Suprapubic skin (tissue), 4 donors: ENCODE measurements at regions not wholly inside any gene's neighbourhood (a gene's known extent, or its start where the extent isn't known, plus 50 kb on each side); places are given as distances from the start of the nearest gene placed in this dataset.

Experiments
- CTCF ChIP-seq, 2 donors: fragments of 200-600 bp in 1 of 2; fragments of 450-650 bp in 1 of 2; sonication (generic) in 1 of 2; IDR thresholded peaks; one replicate each; pipeline ENCODE4 v1.5.1; 2016 to 2019; ENCODE audit warnings: antibody characterized with exemption in 2 of 2, mild to moderate bottlenecking in 1 of 2, moderate library complexity in 1 of 2
- EP300 ChIP-seq: sonication (generic); formaldehyde crosslinking; IDR thresholded peaks from one replicate; pipeline ENCODE4 v1.6.1; 2017; ENCODE audit warnings: antibody characterized with exemption
- POLR2A ChIP-seq, 2 donors: fragments of 450-650 bp; IDR thresholded peaks; one replicate each; pipeline ENCODE4 v1.6.1; 2017; ENCODE audit warnings: antibody characterized with exemption in 2 of 2, mild to moderate bottlenecking in 2 of 2, moderate library complexity in 2 of 2
- POLR2AphosphoS5 ChIP-seq, 3 donors: sonication (generic); formaldehyde crosslinking; IDR thresholded peaks; one replicate each; pipeline ENCODE4 v1.6.1; 2017; ENCODE audit warnings: antibody characterized with exemption in 3 of 3

GRCh38 chr5:51881901-51882300, 498.7 kb downstream of the ISL1 start:
- TF ChIP-seq CTCF (IDR thresholded peaks at IDR 0.05) (no peak), POLR2AphosphoS5 (IDR thresholded peaks at IDR 0.05) (no peak), POLR2A (IDR thresholded peaks at IDR 0.05) (no peak), EP300 (no peak)
